IPS-NIHi11 (cell line): ENCODE measurements at regions not wholly inside any gene's neighbourhood (a gene's known extent, or its start where the extent isn't known, plus 50 kb on each side); places are given as distances from the start of the nearest gene placed in this dataset.

Experiments
- DNase-seq: peaks from one replicate; pipeline ENCODE4 v3.0.0; 2012; ENCODE audit warnings: mixed read lengths, low spot score

- DNase-seq = no peak
Measured at GRCh38 chr7:130880668-130881067, 146.7 kb upstream of the KLF14 start.

- no peak for DNase-seq
Measured at GRCh38 chr7:130881091-130881798, 147.2 kb upstream of the KLF14 start.

- DNase-seq = no peak
Measured at GRCh38 chr7:130881799-130882141, 147.8 kb upstream of the KLF14 start.

- DNase-seq = no peak
Measured at GRCh38 chr7:130882396-130882795, 148.4 kb upstream of the KLF14 start.

- no peak for DNase-seq
Measured at GRCh38 chr7:130883928-130884327, 149.9 kb upstream of the KLF14 start.

GRCh38 chr7:130884437-130885417 is 150.7 kb upstream of the KLF14 start:
- DNase-seq = no peak

GRCh38 chr7:130886438-130887135 is 152.6 kb upstream of the KLF14 start:
- DNase-seq = no peak

- DNase-seq = no peak
Measured at GRCh38 chr7:130887182-130887956, 153.4 kb upstream of the KLF14 start.

GRCh38 chr7:130887957-130888371 is 154.0 kb upstream of the KLF14 start:
- DNase-seq = no peak

GRCh38 chr7:130888468-130888867 is 154.5 kb upstream of the KLF14 start:
- no peak for DNase-seq

GRCh38 chr7:130890176-130891020 is 156.4 kb upstream of the KLF14 start:
- DNase-seq = no peak

GRCh38 chr7:130891254-130892094 is 157.5 kb upstream of the KLF14 start:
- no peak for DNase-seq

GRCh38 chr7:130893441-130893894 is 159.5 kb upstream of the KLF14 start:
- no peak for DNase-seq

- peak; percentile 48 for DNase-seq
Measured at GRCh38 chr7:130894146-130894908, 160.3 kb upstream of the KLF14 start.

- no peak for DNase-seq
Measured at GRCh38 chr7:130894909-130895750, 161.1 kb upstream of the KLF14 start.

GRCh38 chr7:130896051-130896881 is 162.3 kb upstream of the KLF14 start:
- DNase-seq = no peak

GRCh38 chr7:130896898-130897514 is 163.0 kb upstream of the KLF14 start:
- peak; percentile 81 for DNase-seq
